ENCODE measurements at regions not wholly inside any gene's neighbourhood (a gene's known extent, or its start where the extent isn't known, plus 50 kb on each side); places are given as distances from the start of the nearest gene placed in this dataset.

- TF ChIP-seq CHD7 (IDR thresholded peaks at IDR 0.05; ENCODE audit: insufficient replicate concordance, low read length), result no peak
- TF ChIP-seq MAX (IDR thresholded peaks at IDR 0.05), result no peak
- TF ChIP-seq CREB1 (IDR thresholded peaks at IDR 0.05), result no peak
- TF ChIP-seq POU5F1 (IDR thresholded peaks at IDR 0.05; ENCODE audit: low read depth, low read length), result no peak
- no peak for TF ChIP-seq CHD2 (IDR thresholded peaks at IDR 0.05; ENCODE audit: low read length)
- TF ChIP-seq CTCF (IDR thresholded peaks at IDR 0.05; ENCODE audit: control extremely low read depth in 1 of 3, insufficient read depth in 1 of 3, low read depth in 1 of 3, low read length in 3 of 3), result no peak
- TF ChIP-seq RNF2 (IDR thresholded peaks at IDR 0.05; ENCODE audit: borderline replicate concordance, low read depth, low read length, missing control alignments, poor library complexity, severe bottlenecking), result no peak
- TF ChIP-seq RAD21 (IDR thresholded peaks at IDR 0.05 in 1 of 2, conservative IDR thresholded peaks at IDR 0.05 in 1 of 2; ENCODE audit: low read depth in 2 of 2, low read length in 2 of 2), result no peak
- TF ChIP-seq TAF1 (IDR thresholded peaks at IDR 0.05; ENCODE audit: low read depth, low read length), result no peak
These were observed 178.2 kb upstream of the TGFBR2 start (continued) for GRCh38 chr3:30428251-30428650.
